ENCODE measurements at regions not wholly inside any gene's neighbourhood (a gene's known extent, or its start where the extent isn't known, plus 50 kb on each side); places are given as distances from the start of the nearest gene placed in this dataset.

DNA sequence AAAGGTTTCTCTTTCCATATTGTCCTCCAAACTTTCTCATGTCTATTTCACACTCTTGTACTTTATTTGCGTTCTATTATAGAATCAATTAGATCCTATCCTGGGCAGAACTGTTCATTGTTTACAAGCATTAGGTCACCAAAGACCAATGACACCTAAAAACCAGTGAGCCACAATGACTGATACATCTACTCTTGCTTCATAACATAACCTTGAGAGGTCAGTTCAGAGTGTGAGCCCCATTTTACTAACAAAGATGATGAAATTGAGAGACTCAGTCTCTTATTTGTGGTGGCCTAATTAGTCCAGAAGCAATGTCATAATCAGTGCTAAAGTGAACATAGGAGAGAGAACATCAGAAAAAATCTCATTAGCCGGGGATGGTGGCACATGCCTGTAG lies 248.9 kb upstream of the RBBP8 start:
- Histone ChIP-seq H3K36me3 (replicated peaks; ENCODE audit: insufficient read depth, low read length) (no peaks in the 10 kb centered on the region), H4K20me1 (ENCODE audit: insufficient read depth, low read length) (no peaks in the 10 kb centered on the region), H3K9me3 (replicated peaks; ENCODE audit: insufficient read depth, low read length) (no peaks in the 10 kb centered on the region), H3K27ac (ENCODE audit: low read length) (no peak overlapping the region), H3K79me2 (ENCODE audit: low read length) (no peaks in the 10 kb centered on the region), H3K4me1 (ENCODE audit: low read length) (no peaks in the 10 kb centered on the region), H3K4me2 (ENCODE audit: low read depth, low read length) (no peak overlapping the region), H3K9me2 (replicated peaks; ENCODE audit: insufficient read depth, low read length) (no peaks in the 10 kb centered on the region), H3K27me3 (replicated peaks; ENCODE audit: insufficient read depth, low read length) (no peaks in the 10 kb centered on the region), H3K9ac (ENCODE audit: low read length) (no peak overlapping the region), H3F3A (ENCODE audit: insufficient read depth, low read length) (no peaks in the 10 kb centered on the region), H3K4me3 (ENCODE audit: low read length) (no peak overlapping the region), H2AFZ (ENCODE audit: low read length) (no peak overlapping the region)
- TF ChIP-seq, protein P1, sequence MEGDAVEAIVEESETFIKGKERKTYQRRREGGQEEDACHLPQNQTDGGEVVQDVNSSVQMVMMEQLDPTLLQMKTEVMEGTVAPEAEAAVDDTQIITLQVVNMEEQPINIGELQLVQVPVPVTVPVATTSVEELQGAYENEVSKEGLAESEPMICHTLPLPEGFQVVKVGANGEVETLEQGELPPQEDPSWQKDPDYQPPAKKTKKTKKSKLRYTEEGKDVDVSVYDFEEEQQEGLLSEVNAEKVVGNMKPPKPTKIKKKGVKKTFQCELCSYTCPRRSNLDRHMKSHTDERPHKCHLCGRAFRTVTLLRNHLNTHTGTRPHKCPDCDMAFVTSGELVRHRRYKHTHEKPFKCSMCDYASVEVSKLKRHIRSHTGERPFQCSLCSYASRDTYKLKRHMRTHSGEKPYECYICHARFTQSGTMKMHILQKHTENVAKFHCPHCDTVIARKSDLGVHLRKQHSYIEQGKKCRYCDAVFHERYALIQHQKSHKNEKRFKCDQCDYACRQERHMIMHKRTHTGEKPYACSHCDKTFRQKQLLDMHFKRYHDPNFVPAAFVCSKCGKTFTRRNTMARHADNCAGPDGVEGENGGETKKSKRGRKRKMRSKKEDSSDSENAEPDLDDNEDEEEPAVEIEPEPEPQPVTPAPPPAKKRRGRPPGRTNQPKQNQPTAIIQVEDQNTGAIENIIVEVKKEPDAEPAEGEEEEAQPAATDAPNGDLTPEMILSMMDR (IDR thresholded peaks at IDR 0.05; ENCODE audit: low read length): no peak
- no peak for TF ChIP-seq EZH2 (optimal IDR thresholded peaks at IDR 0.05; ENCODE audit: low read depth, low read length)
- no peak for TF ChIP-seq EZH2phosphoT487 (IDR thresholded peaks at IDR 0.05; ENCODE audit: low read length)
- no peak for DNase-seq

DNA sequence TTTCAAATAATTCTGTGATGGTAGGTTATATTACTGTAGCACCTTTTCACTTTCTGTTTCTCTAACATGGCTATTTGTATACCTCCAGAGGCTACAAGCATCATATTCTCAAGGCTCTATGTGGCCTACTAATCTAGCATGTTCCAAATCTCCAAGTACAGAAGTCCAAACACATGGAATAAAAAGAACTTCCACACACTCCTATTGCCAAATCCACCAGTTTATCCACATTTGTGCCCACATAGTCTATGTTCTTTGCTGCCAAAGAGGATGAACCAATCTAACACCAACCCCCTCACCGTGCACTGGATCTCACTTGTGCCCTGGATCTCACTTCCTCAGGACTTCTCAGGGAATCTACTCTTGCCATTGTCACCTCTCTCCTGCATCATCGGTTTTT lies 247.3 kb upstream of the RBBP8 start:
- no peak overlapping the region for H3K9ac ChIP-seq (ENCODE audit: low read length)
- H3K79me2 ChIP-seq (ENCODE audit: low read length): no peaks in the 10 kb centered on the region
- no peaks in the 10 kb centered on the region for H3K27me3 ChIP-seq (replicated peaks; ENCODE audit: insufficient read depth, low read length)
- H3K4me3 ChIP-seq (ENCODE audit: low read length): no peak overlapping the region
- H4K20me1 ChIP-seq (ENCODE audit: insufficient read depth, low read length): no peaks in the 10 kb centered on the region
- no peak overlapping the region for H2AFZ ChIP-seq (ENCODE audit: low read length)
- DNase-seq: no peak
- H3K4me1 ChIP-seq (ENCODE audit: low read length): no peaks in the 10 kb centered on the region
- H3F3A ChIP-seq (ENCODE audit: insufficient read depth, low read length): no peaks in the 10 kb centered on the region
- H3K9me2 ChIP-seq (replicated peaks; ENCODE audit: insufficient read depth, low read length): no peaks in the 10 kb centered on the region
- no peaks in the 10 kb centered on the region for H3K36me3 ChIP-seq (replicated peaks; ENCODE audit: insufficient read depth, low read length)
- H3K4me2 ChIP-seq (ENCODE audit: low read depth, low read length): no peak overlapping the region
- TF ChIP-seq EZH2phosphoT487 (IDR thresholded peaks at IDR 0.05; ENCODE audit: low read length) (no peak), EZH2 (optimal IDR thresholded peaks at IDR 0.05; ENCODE audit: low read depth, low read length) (no peak)
- TF ChIP-seq, protein P1 (IDR thresholded peaks at IDR 0.05; ENCODE audit: low read length): no peak
- no peak overlapping the region for H3K27ac ChIP-seq (ENCODE audit: low read length)
- H3K9me3 ChIP-seq (replicated peaks; ENCODE audit: insufficient read depth, low read length): no peaks in the 10 kb centered on the region

DNA sequence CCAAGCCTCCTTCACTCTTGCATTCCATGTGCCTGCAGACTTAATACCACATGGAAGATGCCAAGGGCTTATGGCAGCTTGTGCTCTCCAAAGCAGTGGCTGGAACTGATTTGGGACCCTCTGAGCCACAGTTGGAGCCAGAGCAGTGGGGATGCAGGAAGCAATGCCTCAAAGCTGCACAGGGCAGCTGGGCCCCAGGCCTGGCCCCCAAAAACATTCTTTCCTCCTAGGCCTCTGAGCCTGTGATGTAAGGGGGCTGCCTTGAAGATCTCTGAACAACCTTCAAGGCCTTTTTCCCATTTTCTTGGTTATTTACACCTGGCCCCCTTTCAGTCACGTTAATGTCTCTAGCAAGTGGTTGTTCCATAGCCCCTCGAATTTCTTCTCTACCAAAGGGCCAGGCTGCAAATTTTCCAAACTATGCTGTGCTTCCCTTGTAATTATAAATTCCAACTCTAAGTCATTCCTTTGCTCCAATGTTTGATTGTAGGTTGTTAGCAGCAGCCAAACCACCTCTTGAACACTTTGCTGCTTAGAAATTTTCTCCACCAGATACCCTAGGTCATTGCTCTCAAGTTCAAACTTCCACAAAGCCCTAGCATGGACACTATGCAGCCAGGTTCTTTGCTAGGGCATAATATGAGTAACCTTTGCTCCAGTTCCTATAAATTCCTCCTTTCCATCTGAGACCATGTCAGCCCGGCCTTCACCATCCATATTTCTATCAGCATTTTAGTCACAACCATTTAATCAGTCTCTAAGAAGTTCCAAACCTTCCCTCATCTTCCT lies 245.0 kb upstream of the RBBP8 start:
- Histone ChIP-seq H3K4me1 (ENCODE audit: low read length) (no peaks in the 10 kb centered on the region), H3F3A (ENCODE audit: insufficient read depth, low read length) (no peaks in the 10 kb centered on the region), H3K9me2 (replicated peaks; ENCODE audit: insufficient read depth, low read length) (no peaks in the 10 kb centered on the region), H3K79me2 (ENCODE audit: low read length) (no peaks in the 10 kb centered on the region), H3K9ac (ENCODE audit: low read length) (no peak overlapping the region), H3K27me3 (replicated peaks; ENCODE audit: insufficient read depth, low read length) (no peaks in the 10 kb centered on the region), H3K36me3 (replicated peaks; ENCODE audit: insufficient read depth, low read length) (no peaks in the 10 kb centered on the region), H3K27ac (ENCODE audit: low read length) (no peak overlapping the region), H2AFZ (ENCODE audit: low read length) (no peak overlapping the region), H3K4me2 (ENCODE audit: low read depth, low read length) (no peak overlapping the region), H4K20me1 (ENCODE audit: insufficient read depth, low read length) (no peaks in the 10 kb centered on the region), H3K9me3 (replicated peaks; ENCODE audit: insufficient read depth, low read length) (no peaks in the 10 kb centered on the region), H3K4me3 (ENCODE audit: low read length) (no peak overlapping the region)
- no peak for DNase-seq
- no peak for TF ChIP-seq EZH2 (optimal IDR thresholded peaks at IDR 0.05; ENCODE audit: low read depth, low read length)
- no peak for TF ChIP-seq EZH2phosphoT487 (IDR thresholded peaks at IDR 0.05; ENCODE audit: low read length)
- TF ChIP-seq, protein P1 (IDR thresholded peaks at IDR 0.05; ENCODE audit: low read length): no peak

Data from MM.1S (cell line).